GM12878 (cell line): ENCODE measurements at regions not wholly inside any gene's neighbourhood (a gene's known extent, or its start where the extent isn't known, plus 50 kb on each side); places are given as distances from the start of the nearest gene placed in this dataset.

Experiments
- ATAC-seq: fragments of 200-7000 bp; cut with Tn5 transposase; 3 replicates; pipeline ENCODE4 v1.9.1; 2020; ENCODE audit warnings: mild to moderate bottlenecking, moderate library complexity
- BruUV-seq: library from RNA; stranded (reverse); fragments of 400-500 nt; replicated peaks from 2 replicates; lab custom pipeline; 2021; lab: Mats Ljungman, UMichigan
- CTCF ChIA-PET: fragments of 300-600 bp; sonication (Branson Sonifier 250); formaldehyde crosslinking; extraction: SDS; loops from one replicate; lab custom pipeline; 2021; ENCODE audit warnings: inconsistent platforms; lab: Yijun Ruan, JAX
- POLR2A ChIA-PET: fragments of 350-600 bp; formaldehyde crosslinking; extraction: SDS; loops from one replicate; lab custom pipeline; 2021; ENCODE audit warnings: inconsistent platforms; lab: Charles Lee
- RAD21 ChIA-PET: fragments of 300-600 bp; sonication (Branson Sonifier 250); formaldehyde crosslinking; loops from one replicate; lab custom pipeline; 2023; ENCODE audit warnings: antibody characterized with exemption; ENCODE audit not compliant: unreplicated experiment; lab: Charles Lee
- SMC1A ChIA-PET: fragments of 300-600 bp; sonication (Branson Sonifier 250); formaldehyde crosslinking; loops from one replicate; lab custom pipeline; 2023; ENCODE audit not compliant: unreplicated experiment, uncharacterized antibody; lab: Charles Lee
- DNase-seq: peaks from one replicate; pipeline ENCODE4 v3.0.0-alpha.2; 2011; ENCODE audit warnings: low read depth, low spot score
- FAIRE-seq: peaks from 3 replicates; lab custom pipeline; 2011; peaks lifted over from hg19 to GRCh38; lab: Jason Lieb, UNC
- H2AFZ ChIP-seq: 2 replicates; pipeline ENCODE4 v1.6.0; 2011; ENCODE audit warnings: low read depth, low read length, control low read depth; ENCODE audit not compliant: control insufficient read depth
- H3K27ac ChIP-seq: 2 replicates; pipeline ENCODE4 v1.5.1; 2011; ENCODE audit warnings: control low read depth; ENCODE audit not compliant: control insufficient read depth, insufficient read depth
- H3K27me3 ChIP-seq, 2 experiments: replicated peaks in 1 of 2; 2 replicates each; pipeline versions ENCODE4 v1.6.0 to v1.6.1; 2011; ENCODE audit warnings: low read length in 1 of 2; ENCODE audit not compliant: control insufficient read depth in 2 of 2, insufficient read depth in 2 of 2
- H3K36me3 ChIP-seq, 2 experiments: 2 replicates each; pipeline ENCODE4 v1.5.1; 2011; ENCODE audit warnings: low read length in 1 of 2; ENCODE audit not compliant: control insufficient read depth in 2 of 2, insufficient read depth in 2 of 2
- H3K4me1 ChIP-seq: 2 replicates; pipeline ENCODE4 v1.6.1; 2011; ENCODE audit warnings: mild to moderate bottlenecking, low read length, moderate library complexity, mixed read lengths; ENCODE audit not compliant: control insufficient read depth, insufficient read depth
- H3K4me2 ChIP-seq: 2 replicates; pipeline ENCODE4 v1.6.0; 2011; ENCODE audit warnings: control low read depth; ENCODE audit not compliant: control insufficient read depth, insufficient read depth
- H3K4me3 ChIP-seq: fragments of 200-600 bp; sonication (generic); 2 replicates; pipeline ENCODE4 v1.5.1; 2016
- H3K79me2 ChIP-seq: 2 replicates; pipeline ENCODE4 v1.6.0; 2011; ENCODE audit warnings: low read length; ENCODE audit not compliant: control insufficient read depth, insufficient read depth
- H3K9ac ChIP-seq: 2 replicates; pipeline ENCODE4 v1.8.0; 2011; ENCODE audit warnings: low read length, control low read depth, mixed read lengths; ENCODE audit not compliant: control insufficient read depth, insufficient read depth
- H3K9me3 ChIP-seq: replicated peaks from 3 replicates; pipeline ENCODE4 v1.5.1; 2011; ENCODE audit warnings: mild to moderate bottlenecking, low read length; ENCODE audit not compliant: control insufficient read depth, insufficient read depth
- H4K20me1 ChIP-seq: 2 replicates; pipeline ENCODE4 v1.6.0; 2011; ENCODE audit not compliant: control insufficient read depth, insufficient read depth
- ATF3 ChIP-seq: IDR thresholded peaks from 2 replicates; pipeline ENCODE4 v1.6.1; 2011; ENCODE audit warnings: low read depth, mild to moderate bottlenecking, low read length, moderate library complexity, borderline replicate concordance; ENCODE audit errors: extremely low read depth
- BCL3 ChIP-seq: IDR thresholded peaks from 2 replicates; pipeline ENCODE4 v1.6.1; 2011; ENCODE audit warnings: borderline replicate concordance, low read depth, mild to moderate bottlenecking, moderate library complexity, low read length; ENCODE audit not compliant: insufficient read depth, poor library complexity, severe bottlenecking
- BRCA1 ChIP-seq: IDR thresholded peaks from 2 replicates; pipeline ENCODE4 v1.6.1; 2011; ENCODE audit warnings: low read depth, low read length, improper control_type of control experiment
- CBX3 ChIP-seq: fragments of 200-600 bp; sonication (generic); IDR thresholded peaks from 2 replicates; pipeline ENCODE4 v1.6.1; 2016; ENCODE audit warnings: low read depth, borderline replicate concordance
- CREB1 ChIP-seq: IDR thresholded peaks from 2 replicates; pipeline ENCODE4 v1.6.1; 2012; ENCODE audit warnings: low read depth, mild to moderate bottlenecking, inconsistent platforms
- DPF2 ChIP-seq: fragments of 450-650 bp; IDR thresholded peaks from 2 replicates; pipeline ENCODE4 v1.6.1; 2017; ENCODE audit warnings: mild to moderate bottlenecking
- EGR1 ChIP-seq, 2 experiments: IDR thresholded peaks; 1 replicate in 1 of 2; 2 replicates in 1 of 2; pipeline ENCODE4 v1.6.1; 2011 to 2012; ENCODE audit warnings: low read depth in 2 of 2, low read length in 2 of 2, borderline replicate concordance in 1 of 2, mild to moderate bottlenecking in 1 of 2, moderate library complexity in 1 of 2
- FOXK2 ChIP-seq: fragments of 450-650 bp; IDR thresholded peaks from 2 replicates; pipeline ENCODE4 v1.6.1; 2017; ENCODE audit warnings: mild to moderate bottlenecking, moderate library complexity
- KAT2A ChIP-seq: conservative IDR thresholded peaks from 2 replicates; pipeline ENCODE4 v1.6.1; 2011; ENCODE audit warnings: low read depth, low read length; ENCODE audit not compliant: control insufficient read depth
- POU2F2 ChIP-seq: IDR thresholded peaks from 3 replicates; pipeline ENCODE4 v1.6.1; 2011; ENCODE audit warnings: low read depth, mild to moderate bottlenecking, low read length, borderline replicate concordance
- RCOR1 ChIP-seq: conservative IDR thresholded peaks from 2 replicates; pipeline ENCODE4 v1.6.1; 2012; ENCODE audit warnings: low read depth, low read length, improper control_type of control experiment
- SUPT20H ChIP-seq: IDR thresholded peaks from 2 replicates; pipeline ENCODE4 v1.6.1; 2011; ENCODE audit warnings: low read depth, mild to moderate bottlenecking, low read length, moderate library complexity, borderline replicate concordance; ENCODE audit not compliant: control insufficient read depth
- SUZ12 ChIP-seq: fragments of 200-600 bp; sonication (generic); IDR thresholded peaks from one replicate; pipeline ENCODE4 v1.6.1; 2018; ENCODE audit warnings: antibody characterized with exemption, mild to moderate bottlenecking; ENCODE audit not compliant: unreplicated experiment
- TBL1XR1 ChIP-seq: IDR thresholded peaks from 2 replicates; pipeline ENCODE4 v1.6.1; 2012; ENCODE audit warnings: low read depth, low read length, improper control_type of control experiment
- in situ Hi-C: fragments of 300-500 bp; cut with MboI; formaldehyde crosslinking; loops from 9 replicates; pipeline ENCODE4 v1.14.3; 2018; ENCODE audit warnings: mixed read lengths
- intact Hi-C: fragments of 100-400 bp; cut with micrococcal nuclease; formaldehyde crosslinking; loops from one replicate; pipeline ENCODE4 v1.14.2; 2022; ENCODE audit not compliant: unreplicated experiment
- TF ChIP-seq, protein P1 (sequence below): fragments of 450-650 bp; IDR thresholded peaks from 2 replicates; pipeline ENCODE4 v1.6.1; 2016; ENCODE audit warnings: mild to moderate bottlenecking, moderate library complexity, borderline replicate concordance

DNA sequence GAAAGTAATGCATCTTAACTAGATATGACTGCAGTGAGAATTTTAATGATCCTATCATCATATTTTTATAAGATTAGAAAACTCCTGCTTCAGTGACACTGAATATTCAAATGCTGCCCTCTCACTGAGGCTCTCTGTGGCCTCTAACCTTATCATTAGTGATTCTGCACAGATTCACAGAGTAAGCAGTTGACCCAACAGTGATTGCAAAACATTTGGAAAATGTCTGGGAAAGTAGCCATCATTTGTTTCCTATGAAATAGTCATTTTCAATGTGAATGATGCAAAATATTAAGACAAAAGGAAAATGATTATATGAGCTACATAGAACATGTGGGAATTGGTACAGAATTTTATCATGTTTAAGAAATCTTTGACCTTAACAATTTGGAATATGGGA lies 210.3 kb downstream of the TBX18 start:
- FAIRE-seq (no peak), ATAC-seq (no peak)
- H3K9ac ChIP-seq = no peak overlapping the region
- no peak overlapping the region for H2AFZ ChIP-seq
- ChIA-PET SMC1A (interaction anchor here (0.6 to 1.3 kb wide), 11 partner anchors 10 to 327 kb away, joined by 3 to 7 read pairs (median 3); partner anchors contain the start of gene CEP162), POLR2A (interaction anchor here (0.7 kb wide), 1 partner anchor 21 kb away, joined by 3 read pairs; no protein-coding TSS in a partner anchor), RAD21 (interaction anchor here (0.5 to 1.0 kb wide), 2 partner anchors 15 to 27 kb away, joined by 3 read pairs; no protein-coding TSS in a partner anchor)
- H3K36me3 ChIP-seq = no peaks in the 10 kb centered on the region
- intact Hi-C loops = no loop called here
- no peak overlapping the region for H3K4me2 ChIP-seq
- H3K27me3 ChIP-seq = no peaks in the 10 kb centered on the region
- no peaks in the 10 kb centered on the region for H3K4me1 ChIP-seq
- no peaks in the 10 kb centered on the region for H4K20me1 ChIP-seq
- no peak overlapping the region for H3K4me3 ChIP-seq
- TF ChIP-seq RCOR1 (no peak), EGR1 (IDR thresholded peaks at IDR 0.05; ENCODE audit: borderline replicate concordance in 1 of 2, low read depth in 2 of 2, low read length in 2 of 2) (no peak), SUZ12 (no peak), CBX3 (no peak), POU2F2 (no peak), BRCA1 (no peak), BCL3 (no peak), CREB1 (no peak), TBL1XR1 (no peak), FOXK2 (no peak), SUPT20H (no peak), ATF3 (no peak), DPF2 (no peak), KAT2A (no peak)
- TF ChIP-seq, protein P1, sequence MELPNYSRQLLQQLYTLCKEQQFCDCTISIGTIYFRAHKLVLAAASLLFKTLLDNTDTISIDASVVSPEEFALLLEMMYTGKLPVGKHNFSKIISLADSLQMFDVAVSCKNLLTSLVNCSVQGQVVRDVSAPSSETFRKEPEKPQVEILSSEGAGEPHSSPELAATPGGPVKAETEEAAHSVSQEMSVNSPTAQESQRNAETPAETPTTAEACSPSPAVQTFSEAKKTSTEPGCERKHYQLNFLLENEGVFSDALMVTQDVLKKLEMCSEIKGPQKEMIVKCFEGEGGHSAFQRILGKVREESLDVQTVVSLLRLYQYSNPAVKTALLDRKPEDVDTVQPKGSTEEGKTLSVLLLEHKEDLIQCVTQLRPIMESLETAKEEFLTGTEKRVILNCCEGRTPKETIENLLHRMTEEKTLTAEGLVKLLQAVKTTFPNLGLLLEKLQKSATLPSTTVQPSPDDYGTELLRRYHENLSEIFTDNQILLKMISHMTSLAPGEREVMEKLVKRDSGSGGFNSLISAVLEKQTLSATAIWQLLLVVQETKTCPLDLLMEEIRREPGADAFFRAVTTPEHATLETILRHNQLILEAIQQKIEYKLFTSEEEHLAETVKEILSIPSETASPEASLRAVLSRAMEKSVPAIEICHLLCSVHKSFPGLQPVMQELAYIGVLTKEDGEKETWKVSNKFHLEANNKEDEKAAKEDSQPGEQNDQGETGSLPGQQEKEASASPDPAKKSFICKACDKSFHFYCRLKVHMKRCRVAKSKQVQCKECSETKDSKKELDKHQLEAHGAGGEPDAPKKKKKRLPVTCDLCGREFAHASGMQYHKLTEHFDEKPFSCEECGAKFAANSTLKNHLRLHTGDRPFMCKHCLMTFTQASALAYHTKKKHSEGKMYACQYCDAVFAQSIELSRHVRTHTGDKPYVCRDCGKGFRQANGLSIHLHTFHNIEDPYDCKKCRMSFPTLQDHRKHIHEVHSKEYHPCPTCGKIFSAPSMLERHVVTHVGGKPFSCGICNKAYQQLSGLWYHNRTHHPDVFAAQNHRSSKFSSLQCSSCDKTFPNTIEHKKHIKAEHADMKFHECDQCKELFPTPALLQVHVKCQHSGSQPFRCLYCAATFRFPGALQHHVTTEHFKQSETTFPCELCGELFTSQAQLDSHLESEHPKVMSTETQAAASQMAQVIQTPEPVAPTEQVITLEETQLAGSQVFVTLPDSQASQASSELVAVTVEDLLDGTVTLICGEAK = no peak
- TF ChIP-seq, all 136 proteins: peak for 0
- H3K79me2 ChIP-seq = no peaks in the 10 kb centered on the region
- CTCF ChIA-PET = interaction anchor here (1.2 to 2.0 kb wide), 3 partner anchors 16 to 198 kb away, joined by 3 to 6 read pairs (median 3); no protein-coding TSS in a partner anchor
- H3K9me3 ChIP-seq = no peaks in the 10 kb centered on the region
- in situ Hi-C loops = no loop called here
- BruUV-seq = no TSS peak
- no peak overlapping the region for H3K27ac ChIP-seq
- no peak for DNase-seq
